ENCODE measurements at regions not wholly inside any gene's neighbourhood (a gene's known extent, or its start where the extent isn't known, plus 50 kb on each side); places are given as distances from the start of the nearest gene placed in this dataset.

GRCh38 chr3:84224262-84224661 lies 734.5 kb upstream of the CADM2 start:
- TF ChIP-seq EP300 (IDR thresholded peaks at IDR 0.05; ENCODE audit: low read depth) (no peak), CTCF (IDR thresholded peaks at IDR 0.05) (no peak), POLR2A (IDR thresholded peaks at IDR 0.05) (no peak)

Measured in transverse colon (tissue), 3 donors.